ENCODE measurements at regions not wholly inside any gene's neighbourhood (a gene's known extent, or its start where the extent isn't known, plus 50 kb on each side); places are given as distances from the start of the nearest gene placed in this dataset.

DNA sequence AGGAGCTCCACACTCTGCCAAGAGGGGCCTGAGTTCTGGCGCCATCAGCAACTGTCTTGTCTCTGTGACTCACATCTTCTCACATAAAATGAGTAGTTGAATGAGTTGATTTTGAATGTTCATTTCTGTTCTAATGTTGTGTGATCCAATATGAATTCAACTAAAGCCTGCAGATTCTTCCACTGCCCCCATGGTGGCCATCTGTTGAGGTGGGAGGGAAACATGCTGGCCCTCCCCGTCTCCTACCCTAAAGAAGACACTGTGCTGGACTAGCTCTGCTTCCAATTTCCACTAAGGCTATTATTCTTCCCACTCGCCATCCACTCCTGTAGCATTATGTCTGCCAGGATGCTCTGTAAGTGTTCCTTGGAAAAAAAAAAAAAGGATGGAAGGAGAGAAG is 555.6 kb upstream of the LARGE1 start:
- dilution Hi-C loops (cut with MboI; ENCODE audit: extremely low pct_ligation_motif_present, low sequenced_read_pairs) = no loop called here

More for the DNA sequence above, 555.6 kb upstream of the LARGE1 start:
- intact Hi-C loops (cut with micrococcal nuclease) = no loop called here
- Histone ChIP-seq H3K4me2 (ENCODE audit: insufficient read depth, low read length) (no peak overlapping the region), H3K27me3 (ENCODE audit: control insufficient read depth in 2 of 2, insufficient read depth in 2 of 2, low read length in 2 of 2) (no peaks in the 10 kb centered on the region), H3K9me3 (replicated peaks; ENCODE audit: control insufficient read depth, insufficient read depth, low read length) (peaks cover 13% of the 10 kb centered on the region), H3K79me2 (ENCODE audit: control insufficient read depth, insufficient read depth, low read length) (no peaks in the 10 kb centered on the region), H2AFZ (ENCODE audit: low read depth, low read length) (no peak overlapping the region), H3K9ac (replicated peaks; ENCODE audit: extremely low read depth, insufficient read depth, low read length) (no peak overlapping the region), H3K4me1 (ENCODE audit: control insufficient read depth, extremely low read depth, insufficient read depth, low read length) (no peaks in the 10 kb centered on the region), H3K4me3 (replicated peaks in 1 of 3; ENCODE audit: insufficient read depth in 1 of 3, low read depth in 1 of 3, low read length in 3 of 3) (no peak overlapping the region), H3K36me3 (ENCODE audit: control insufficient read depth in 2 of 2, extremely low read depth in 1 of 2, insufficient read depth in 2 of 2, low read length in 2 of 2) (no peaks in the 10 kb centered on the region), H3K9me1 (replicated peaks; ENCODE audit: control insufficient read depth, extremely low read depth, insufficient read depth, low read length) (no peaks in the 10 kb centered on the region), H3K27ac (ENCODE audit: insufficient read depth, low read depth, low read length) (no peak overlapping the region), H4K20me1 (replicated peaks; ENCODE audit: control insufficient read depth, extremely low read depth, insufficient read depth, low read length) (no peaks in the 10 kb centered on the region)
- FAIRE-seq = no peak
- DNase-seq (ENCODE audit: low read depth, low spot score) = no peak
- no peak for TF ChIP-seq POLR2AphosphoS5 (IDR thresholded peaks at IDR 0.05; ENCODE audit: insufficient read depth, low read depth, low read length)
- TF ChIP-seq JUN (IDR thresholded peaks at IDR 0.05; ENCODE audit: borderline replicate concordance, insufficient read depth, insufficient read length, low read depth) = no peak
- no peak for TF ChIP-seq MYC (IDR thresholded peaks at IDR 0.05; ENCODE audit: low read depth, low read length)
- no peak for TF ChIP-seq MAX (IDR thresholded peaks at IDR 0.05; ENCODE audit: insufficient read depth, insufficient read length)
- no peak for TF ChIP-seq FOS (IDR thresholded peaks at IDR 0.05; ENCODE audit: borderline replicate concordance, insufficient read depth, low read length)
- no peak for TF ChIP-seq GATA2 (IDR thresholded peaks at IDR 0.05; ENCODE audit: insufficient read depth, insufficient read length, low read depth, low read length)
- no peak for TF ChIP-seq POLR2A (IDR thresholded peaks at IDR 0.05; ENCODE audit: low read depth, low read length)
- no peak for TF ChIP-seq EZH2 (IDR thresholded peaks at IDR 0.05; ENCODE audit: borderline replicate concordance, low read depth, low read length, severe bottlenecking)
- TF ChIP-seq CTCF (IDR thresholded peaks at IDR 0.05; ENCODE audit: extremely low read depth in 1 of 2, insufficient read depth in 1 of 2, low read depth in 1 of 2, low read length in 2 of 2) = no peak
- no TSS peak for BruUV-seq (replicated peaks)
- CTCF ChIA-PET = no interaction called here
- POLR2A ChIA-PET = no interaction called here

Measured in endothelial cell of umbilical vein (primary cell).